ENCODE measurements at regions not wholly inside any gene's neighbourhood (a gene's known extent, or its start where the extent isn't known, plus 50 kb on each side); places are given as distances from the start of the nearest gene placed in this dataset.
"Not testable (repeated sequence)": the region's sequence is repeated elsewhere in the genome, so short reads cannot be mapped to it uniquely, and the experiment has no call there.

GRCh38 chr13:107928762-107929161 lies 286.6 kb downstream of the LIG4 start:
- ChIA-PET CTCF (no interaction called here), POLR2A (no interaction called here)
- TF ChIP-seq CTCF (IDR thresholded peaks at IDR 0.05; ENCODE audit: control extremely low read depth, extremely low read depth, low read depth, missing control alignments) = no peak
- no peak for DNase-seq (ENCODE audit: extremely low spot score)

- CTCF ChIA-PET = no interaction called here
- POLR2A ChIA-PET = no interaction called here
- no peak for TF ChIP-seq CTCF (IDR thresholded peaks at IDR 0.05; ENCODE audit: control extremely low read depth, extremely low read depth, low read depth, missing control alignments)
- no peak for DNase-seq (ENCODE audit: extremely low spot score)
Measured at GRCh38 chr13:107927557-107927956, 287.8 kb downstream of the LIG4 start.

GRCh38 chr13:107926515-107926914 lies 288.8 kb downstream of the LIG4 start:
- POLR2A ChIA-PET; DNase-seq (ENCODE audit: extremely low spot score); CTCF ChIA-PET: not testable (repeated sequence)

GRCh38 chr13:107916902-107917301 lies 298.4 kb downstream of the LIG4 start:
- POLR2A ChIA-PET; DNase-seq (ENCODE audit: extremely low spot score); CTCF ChIA-PET: not testable (repeated sequence)

- ChIA-PET POLR2A (no interaction called here), CTCF (interaction anchor here (0.7 to 1.5 kb wide), 2 partner anchors 10 to 16 kb away, joined by 3 to 4 read pairs; no protein-coding TSS in a partner anchor)
- DNase-seq (ENCODE audit: extremely low spot score) = no peak
- TF ChIP-seq CTCF (IDR thresholded peaks at IDR 0.05; ENCODE audit: control extremely low read depth, extremely low read depth, low read depth, missing control alignments) = no peak
Measured at GRCh38 chr13:107912745-107913144, 302.6 kb downstream of the LIG4 start.

GRCh38 chr13:107907065-107907805 lies 308.1 kb downstream of the LIG4 start:
- DNase-seq (ENCODE audit: extremely low spot score) = no peak
- POLR2A ChIA-PET = no interaction called here
- CTCF ChIA-PET = no interaction called here
- TF ChIP-seq CTCF (IDR thresholded peaks at IDR 0.05; ENCODE audit: control extremely low read depth, extremely low read depth, low read depth, missing control alignments) = no peak

GRCh38 chr13:107906131-107906530 lies 309.2 kb downstream of the LIG4 start:
- no peak for DNase-seq (ENCODE audit: extremely low spot score)
- ChIA-PET CTCF (no interaction called here), POLR2A (no interaction called here)
- no peak for TF ChIP-seq CTCF (IDR thresholded peaks at IDR 0.05; ENCODE audit: control extremely low read depth, extremely low read depth, low read depth, missing control alignments)
